IgD-negative memory B cell (primary cell): ENCODE measurements at regions not wholly inside any gene's neighbourhood (a gene's known extent, or its start where the extent isn't known, plus 50 kb on each side); places are given as distances from the start of the nearest gene placed in this dataset.
A peak's percentile ranks its signal among the peaks of the same experiment; 100 is the strongest.
"Not testable (repeated sequence)": the region's sequence is repeated elsewhere in the genome, so short reads cannot be mapped to it uniquely, and the experiment has no call there.

Experiments used
- H3K27ac Mint-ChIP-seq, 3 donors: one replicate each; pipeline ENCODE4 v1.8.0; 2020 to 2022; ENCODE audit warnings: mild to moderate bottlenecking in 3 of 3, mixed read lengths in 3 of 3, moderate library complexity in 1 of 3
- H3K27me3 Mint-ChIP-seq: one replicate; pipeline ENCODE4 v1.8.0; 2021; ENCODE audit warnings: mixed read lengths
- H3K36me3 Mint-ChIP-seq: one replicate; pipeline ENCODE4 v1.8.0; 2020; ENCODE audit warnings: mild to moderate bottlenecking, mixed read lengths
- H3K4me1 Mint-ChIP-seq, 3 donors: one replicate each; pipeline ENCODE4 v1.8.0; 2020 to 2022; ENCODE audit warnings: mixed read lengths in 3 of 3, mild to moderate bottlenecking in 1 of 3
- H3K4me3 Mint-ChIP-seq, 4 donors: one replicate each; pipeline ENCODE4 v1.8.0; 2020 to 2022; ENCODE audit warnings: mild to moderate bottlenecking in 4 of 4, mixed read lengths in 4 of 4, moderate library complexity in 3 of 4
- H3K9me3 Mint-ChIP-seq, 3 donors: one replicate each; pipeline ENCODE4 v1.8.0; 2020 to 2021; ENCODE audit warnings: mixed read lengths in 3 of 3, mild to moderate bottlenecking in 1 of 3

DNA sequence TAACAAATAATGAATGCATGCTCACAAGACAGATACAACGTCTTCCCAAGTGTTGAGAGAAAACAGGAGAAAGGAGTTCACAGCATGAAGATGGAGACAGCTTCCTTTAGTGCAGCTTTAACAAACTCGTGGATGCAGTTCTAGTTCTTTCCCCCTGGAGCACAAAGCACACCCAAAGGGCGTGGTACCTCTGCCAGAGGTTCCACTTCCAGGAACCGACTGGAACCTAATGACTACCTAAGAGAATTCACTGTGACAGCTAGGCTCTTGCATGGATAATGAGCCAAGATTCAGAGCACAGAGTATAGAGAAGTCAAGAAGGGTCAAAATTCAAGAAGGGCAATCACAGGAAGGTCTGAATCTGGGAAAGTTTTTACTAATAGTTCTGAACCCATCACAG is 673.2 kb downstream of the XPNPEP1 start:
- peaks cover 0 to 9% (median 1%) of the 10 kb centered on the region in 3 donors for H3K9me3 Mint-ChIP-seq
- no peak overlapping the region for H3K27ac Mint-ChIP-seq
- no peaks in the 10 kb centered on the region for H3K4me1 Mint-ChIP-seq
- H3K36me3 Mint-ChIP-seq, result no peaks in the 10 kb centered on the region
- H3K4me3 Mint-ChIP-seq, result no peak overlapping the region
- no peaks in the 10 kb centered on the region for H3K27me3 Mint-ChIP-seq

DNA sequence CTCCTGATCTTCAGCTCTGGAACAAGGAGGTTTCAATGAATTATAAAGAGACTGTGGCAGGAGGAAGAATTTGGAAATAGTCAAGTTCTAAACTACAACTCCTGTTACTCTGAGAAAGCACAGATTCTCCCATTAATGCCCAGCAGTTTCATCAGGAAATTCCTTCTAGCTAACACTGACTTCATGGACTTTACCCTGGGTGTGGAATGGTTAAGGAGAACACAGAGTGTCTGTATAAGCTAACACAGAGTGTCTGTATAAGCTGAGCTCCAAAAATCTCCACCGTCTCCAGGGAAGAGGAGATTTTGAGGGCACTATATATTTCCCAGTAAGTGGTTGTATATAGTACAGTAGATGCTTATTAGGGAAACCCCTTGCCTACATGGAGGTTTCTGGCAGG is 675.5 kb downstream of the XPNPEP1 start:
- Mint-ChIP-seq H3K27ac (no peak overlapping the region), H3K9me3 (peaks cover 1 to 5% (median 4%) of the 10 kb centered on the region in 3 donors), H3K27me3 (no peaks in the 10 kb centered on the region), H3K36me3 (no peaks in the 10 kb centered on the region), H3K4me1 (no peaks in the 10 kb centered on the region), H3K4me3 (no peak overlapping the region)

DNA sequence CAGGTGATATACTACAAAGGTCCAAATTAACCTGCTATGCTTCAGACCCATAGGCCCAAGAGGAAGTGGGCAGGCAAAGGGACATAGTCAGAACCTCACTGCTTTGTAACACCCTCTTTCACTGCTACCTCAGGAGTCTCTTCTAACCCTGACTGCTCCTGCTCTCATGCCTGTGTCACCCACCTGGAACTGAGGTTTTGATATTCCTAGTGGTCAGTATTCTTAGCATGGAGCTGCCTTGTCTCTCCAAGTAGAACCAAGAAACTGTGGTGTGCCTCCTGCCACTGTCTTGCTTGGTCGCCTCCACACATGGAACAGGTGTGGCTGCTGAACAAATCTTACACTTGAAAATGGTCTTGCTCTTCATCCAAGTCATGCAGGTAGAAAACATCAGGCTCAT is 677.5 kb downstream of the XPNPEP1 start:
- Mint-ChIP-seq H3K4me1 (no peaks in the 10 kb centered on the region), H3K9me3 (peaks cover 0 to 5% (median 4%) of the 10 kb centered on the region in 3 donors), H3K27me3 (no peaks in the 10 kb centered on the region), H3K27ac (no peak overlapping the region), H3K36me3 (no peaks in the 10 kb centered on the region), H3K4me3 (no peak overlapping the region)

DNA sequence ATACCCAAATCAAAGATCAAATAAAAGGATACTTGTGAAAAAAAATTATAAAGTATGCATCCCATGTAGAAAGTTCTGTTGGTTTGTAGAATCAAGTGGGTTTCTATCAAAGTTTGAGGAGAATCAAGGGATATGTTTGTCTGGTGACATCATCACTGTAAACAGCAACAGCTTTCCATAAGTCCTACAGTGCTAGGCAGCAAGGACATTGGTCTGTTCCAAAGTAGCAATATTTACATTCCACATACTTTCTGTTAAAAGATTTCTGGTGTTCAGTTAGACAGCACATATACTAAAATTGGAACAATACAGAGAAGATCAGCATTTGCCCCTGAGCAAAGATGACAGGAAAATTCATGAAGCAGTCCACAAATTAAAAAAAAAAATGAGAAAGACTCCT is 683.9 kb downstream of the XPNPEP1 start:
- Mint-ChIP-seq H3K9me3 (peaks cover 0 to 8% (median 2%) of the 10 kb centered on the region in 3 donors), H3K4me1 (no peaks in the 10 kb centered on the region), H3K27ac (no peak overlapping the region), H3K4me3 (no peak overlapping the region), H3K36me3 (no peaks in the 10 kb centered on the region), H3K27me3 (no peaks in the 10 kb centered on the region)

DNA sequence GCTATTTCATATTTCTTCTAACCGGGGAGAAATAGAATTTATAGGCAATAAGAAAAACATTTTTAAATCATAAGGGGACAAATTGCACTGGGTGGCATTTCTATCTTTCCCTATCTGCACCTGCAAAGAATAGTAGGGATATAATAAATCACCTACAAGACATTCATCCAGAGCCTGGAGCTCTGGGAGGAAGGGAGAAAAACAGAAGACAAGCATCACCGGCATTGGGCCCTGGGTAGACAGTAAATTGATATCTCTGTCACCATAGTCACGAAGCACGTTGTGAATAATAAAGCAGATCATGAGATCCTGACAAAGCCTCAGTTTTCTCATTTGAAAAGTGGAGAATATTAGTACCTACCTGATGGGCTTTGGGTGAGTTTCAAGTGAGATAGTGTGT is 685.6 kb downstream of the XPNPEP1 start:
- Mint-ChIP-seq H3K27me3 (no peaks in the 10 kb centered on the region), H3K4me3 (no peak overlapping the region), H3K27ac (no peak overlapping the region), H3K36me3 (no peaks in the 10 kb centered on the region), H3K4me1 (no peaks in the 10 kb centered on the region), H3K9me3 (peaks cover 0 to 3% (median 2%) of the 10 kb centered on the region in 3 donors)

DNA sequence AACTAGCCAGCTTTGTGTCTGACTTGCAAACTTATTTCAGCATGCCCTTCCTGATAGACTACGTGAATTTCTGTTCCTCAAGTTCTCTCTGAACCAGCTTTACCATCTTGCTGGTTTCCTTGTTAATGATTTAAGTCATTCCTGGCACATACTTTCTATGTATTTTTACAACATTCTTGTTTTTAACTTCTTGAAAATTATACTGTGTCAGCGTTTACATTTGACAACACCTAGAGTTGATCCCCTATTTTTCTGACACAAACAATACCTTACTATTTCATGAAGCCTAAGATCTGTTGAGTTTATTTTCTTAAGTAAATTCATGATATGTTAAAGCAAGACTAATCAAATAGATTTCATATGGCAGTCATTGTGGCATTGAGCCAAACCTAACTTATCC is 686.3 kb downstream of the XPNPEP1 start:
- Mint-ChIP-seq H3K4me1 (no peaks in the 10 kb centered on the region), H3K9me3 (peaks cover 0 to 3% (median 2%) of the 10 kb centered on the region in 3 donors), H3K36me3 (no peaks in the 10 kb centered on the region), H3K27ac (no peak overlapping the region), H3K27me3 (no peaks in the 10 kb centered on the region), H3K4me3 (no peak overlapping the region)

DNA sequence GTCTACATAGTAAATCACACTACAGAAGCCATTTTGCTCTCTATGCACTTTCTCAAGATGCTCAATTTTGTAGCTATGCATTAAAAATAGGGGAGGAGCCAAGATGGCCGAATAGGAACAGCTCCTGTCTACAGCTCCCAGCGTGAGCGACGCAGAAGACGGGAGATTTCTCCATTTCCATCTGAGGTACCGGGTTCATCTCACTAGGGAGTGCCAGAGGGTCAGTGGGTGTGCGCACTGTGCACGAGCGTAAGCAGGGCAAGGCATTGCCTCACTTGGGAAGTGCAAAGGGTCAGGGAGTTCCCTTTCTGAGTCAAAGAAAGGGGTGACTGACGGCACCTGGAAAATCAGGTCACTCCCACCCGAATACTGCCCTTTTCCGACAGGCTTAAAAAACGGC is 699.8 kb downstream of the XPNPEP1 start:
- H3K36me3 Mint-ChIP-seq, H3K27me3 Mint-ChIP-seq, H3K4me1 Mint-ChIP-seq, H3K9me3 Mint-ChIP-seq, H3K27ac Mint-ChIP-seq: not testable (repeated sequence)
- peak overlapping the region in 1 of 4 donors; percentile 47 for H3K4me3 Mint-ChIP-seq

DNA sequence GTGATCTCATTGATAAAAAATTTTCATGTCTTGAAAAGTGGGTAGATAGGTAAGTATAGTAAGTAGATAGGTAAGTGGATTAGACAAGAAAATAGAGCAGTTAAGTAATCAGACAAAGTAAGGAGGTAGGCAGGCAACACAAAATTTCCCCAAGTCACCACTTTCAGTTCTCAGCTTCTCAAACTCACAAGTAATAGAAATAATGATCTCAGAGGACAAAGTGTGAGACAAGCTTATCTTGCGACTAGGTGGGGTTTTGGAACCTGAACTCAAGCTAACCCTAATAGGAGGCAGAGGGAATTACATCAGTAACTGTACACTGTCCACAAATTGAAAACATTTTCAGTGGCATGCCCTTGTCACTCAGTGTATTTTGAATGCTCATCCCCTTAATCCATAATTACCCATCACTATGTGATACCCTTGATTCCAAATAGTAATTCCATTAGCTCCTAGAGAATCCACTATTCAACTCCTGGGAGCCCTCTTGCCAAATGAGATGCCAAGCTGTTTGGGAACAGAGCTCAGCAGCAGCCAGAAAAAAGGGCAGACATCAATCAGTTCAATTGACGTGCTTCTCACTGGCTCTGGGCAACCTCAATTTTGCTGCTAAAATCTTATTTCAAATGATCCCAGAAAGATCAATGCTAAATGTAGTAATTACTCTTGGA is 703.2 kb downstream of the XPNPEP1 start:
- Mint-ChIP-seq H3K27me3 (no peaks in the 10 kb centered on the region), H3K9me3 (no peaks in the 10 kb centered on the region), H3K27ac (no peak overlapping the region), H3K4me3 (no peak overlapping the region), H3K4me1 (no peaks in the 10 kb centered on the region), H3K36me3 (no peaks in the 10 kb centered on the region)

DNA sequence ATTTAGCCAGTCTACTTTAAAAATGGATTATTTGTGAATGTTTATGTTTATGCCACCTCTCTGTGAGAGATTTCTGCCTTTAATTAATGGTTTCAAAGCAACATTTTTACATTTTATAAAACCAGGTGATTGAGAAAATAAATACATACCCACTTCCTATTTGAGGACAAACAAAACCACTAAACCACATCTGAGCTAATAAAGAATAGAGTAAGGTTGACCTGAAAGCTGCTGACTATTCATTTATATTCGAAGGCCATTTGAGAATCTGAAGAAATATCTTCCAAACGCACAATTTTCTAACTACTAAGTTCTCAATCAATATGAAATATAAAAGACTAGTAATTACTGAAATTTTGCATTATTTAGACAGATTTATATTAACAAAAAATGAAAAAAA is 705.1 kb downstream of the XPNPEP1 start:
- Mint-ChIP-seq H3K9me3 (no peaks in the 10 kb centered on the region), H3K4me3 (no peak overlapping the region), H3K4me1 (no peaks in the 10 kb centered on the region), H3K27ac (no peak overlapping the region), H3K36me3 (no peaks in the 10 kb centered on the region), H3K27me3 (no peaks in the 10 kb centered on the region)

DNA sequence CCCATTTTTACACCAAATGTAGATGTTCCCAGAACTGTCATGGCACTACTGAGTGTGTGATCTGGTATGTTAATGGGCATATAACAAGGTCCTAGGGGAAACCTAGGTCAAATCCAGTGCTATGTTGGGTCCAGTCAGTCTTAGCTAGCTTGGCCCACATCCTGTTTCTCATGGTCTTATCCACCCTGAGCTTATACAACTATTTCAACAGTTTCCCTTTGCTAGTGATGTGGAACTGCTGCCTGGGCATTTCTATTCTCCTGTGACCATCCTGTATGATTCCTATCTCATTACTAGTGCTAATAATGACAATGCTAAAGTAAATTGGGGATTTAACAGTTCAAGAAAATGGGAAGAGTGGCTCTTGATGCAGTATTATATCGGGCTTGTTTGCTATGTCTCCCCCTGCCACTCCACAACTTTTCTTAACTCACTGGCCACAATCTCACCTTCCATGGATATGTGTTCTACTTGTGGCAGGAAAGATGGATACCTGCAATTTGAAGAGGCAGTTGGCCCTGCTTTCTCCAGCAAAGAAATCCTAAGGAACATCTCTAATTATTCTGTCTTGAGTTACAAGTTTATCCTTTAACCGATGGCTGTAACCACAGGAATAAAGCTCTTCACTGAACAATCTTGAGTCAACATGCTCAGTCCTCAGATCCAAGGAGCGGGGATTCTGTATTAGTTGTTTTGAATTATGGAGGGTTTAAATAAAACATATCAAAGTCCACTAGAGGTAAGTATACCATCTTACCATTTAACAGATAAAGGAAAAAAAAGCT is 707.8 kb downstream of the XPNPEP1 start:
- H3K27me3 Mint-ChIP-seq, result no peaks in the 10 kb centered on the region
- no peaks in the 10 kb centered on the region for H3K4me1 Mint-ChIP-seq
- no peak overlapping the region for H3K27ac Mint-ChIP-seq
- no peaks in the 10 kb centered on the region for H3K36me3 Mint-ChIP-seq
- H3K9me3 Mint-ChIP-seq, result peaks cover 0 to 2% (median 0%) of the 10 kb centered on the region in 3 donors
- H3K4me3 Mint-ChIP-seq, result no peak overlapping the region

DNA sequence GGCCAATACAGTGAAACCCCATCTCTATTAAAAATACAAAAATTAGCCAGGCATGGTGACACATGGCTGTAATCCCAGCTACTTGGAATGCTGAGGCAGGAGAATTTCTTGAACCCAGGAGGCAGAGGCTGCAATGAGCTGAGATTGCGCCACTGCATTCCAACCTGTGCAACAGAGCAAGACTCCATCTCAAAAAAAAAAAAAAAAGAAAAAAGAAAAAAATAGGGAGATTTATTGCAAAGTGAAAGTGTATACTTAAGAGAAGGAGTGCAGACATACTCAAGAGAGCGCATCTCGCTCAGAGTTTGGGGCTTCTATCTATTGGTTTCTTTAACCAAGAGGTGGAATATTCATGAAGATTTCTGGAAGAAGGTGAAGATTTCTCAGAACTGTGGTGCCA is 708.4 kb downstream of the XPNPEP1 start:
- not testable (repeated sequence) for H3K27ac Mint-ChIP-seq, H3K4me3 Mint-ChIP-seq, H3K4me1 Mint-ChIP-seq, H3K9me3 Mint-ChIP-seq, H3K27me3 Mint-ChIP-seq, H3K36me3 Mint-ChIP-seq

DNA sequence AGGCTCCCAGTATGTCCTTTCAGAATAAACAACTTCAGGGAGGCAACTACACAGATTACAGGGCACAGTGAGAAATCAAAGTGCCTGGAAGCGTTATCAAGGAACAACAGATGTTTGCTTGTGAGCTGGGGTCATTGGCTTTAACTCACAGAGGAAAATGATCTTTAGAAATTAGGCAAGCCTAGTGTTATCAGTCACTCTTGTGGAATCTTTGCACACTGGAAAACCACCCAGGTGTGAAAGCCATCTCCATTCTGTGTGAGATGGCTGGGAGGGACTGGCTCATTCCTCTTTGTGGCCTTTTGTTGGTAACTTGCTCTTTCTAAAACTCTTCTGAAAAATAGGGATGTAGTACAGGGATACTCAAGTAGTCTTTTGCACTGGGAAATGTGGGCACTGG is 716.0 kb downstream of the XPNPEP1 start:
- H3K9me3 Mint-ChIP-seq, result peaks cover 0 to 3% (median 2%) of the 10 kb centered on the region in 3 donors
- no peak overlapping the region for H3K27ac Mint-ChIP-seq
- no peak overlapping the region for H3K4me3 Mint-ChIP-seq
- no peaks in the 10 kb centered on the region for H3K36me3 Mint-ChIP-seq
- no peaks in the 10 kb centered on the region for H3K4me1 Mint-ChIP-seq
- no peaks in the 10 kb centered on the region for H3K27me3 Mint-ChIP-seq

DNA sequence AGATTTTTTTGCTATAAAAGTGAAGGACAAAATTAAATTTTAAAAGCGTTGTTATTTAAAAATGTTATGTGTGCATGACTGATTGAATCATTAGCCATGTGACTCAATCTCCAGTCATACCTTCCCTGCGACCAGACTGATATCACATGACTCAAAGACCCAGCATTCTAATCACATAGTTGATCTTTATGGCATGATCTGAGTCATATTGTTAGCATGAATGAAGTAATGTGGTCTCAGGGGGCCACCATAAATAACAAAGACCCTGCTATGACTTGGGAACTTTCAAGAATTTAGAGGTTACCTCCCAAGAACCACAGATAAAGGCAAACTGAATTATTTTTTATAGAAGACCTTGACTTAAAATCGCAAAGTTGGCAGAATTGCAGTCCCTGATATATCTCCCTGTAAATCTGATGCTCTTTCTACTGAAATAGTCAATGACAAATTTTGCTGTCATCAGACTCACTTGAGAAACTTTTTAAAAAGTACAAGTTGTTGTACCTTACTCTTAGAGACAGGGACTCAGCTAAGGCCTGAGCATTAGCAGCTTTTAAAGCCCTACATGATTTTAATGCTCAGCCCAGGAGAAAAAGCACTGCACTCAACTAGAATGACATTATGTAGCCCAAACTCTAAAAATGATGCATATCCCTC is 717.3 kb downstream of the XPNPEP1 start:
- Mint-ChIP-seq H3K4me1 (no peaks in the 10 kb centered on the region), H3K4me3 (no peak overlapping the region), H3K27me3 (no peaks in the 10 kb centered on the region), H3K9me3 (peaks cover 0 to 3% (median 2%) of the 10 kb centered on the region in 3 donors), H3K36me3 (no peaks in the 10 kb centered on the region), H3K27ac (no peak overlapping the region)

DNA sequence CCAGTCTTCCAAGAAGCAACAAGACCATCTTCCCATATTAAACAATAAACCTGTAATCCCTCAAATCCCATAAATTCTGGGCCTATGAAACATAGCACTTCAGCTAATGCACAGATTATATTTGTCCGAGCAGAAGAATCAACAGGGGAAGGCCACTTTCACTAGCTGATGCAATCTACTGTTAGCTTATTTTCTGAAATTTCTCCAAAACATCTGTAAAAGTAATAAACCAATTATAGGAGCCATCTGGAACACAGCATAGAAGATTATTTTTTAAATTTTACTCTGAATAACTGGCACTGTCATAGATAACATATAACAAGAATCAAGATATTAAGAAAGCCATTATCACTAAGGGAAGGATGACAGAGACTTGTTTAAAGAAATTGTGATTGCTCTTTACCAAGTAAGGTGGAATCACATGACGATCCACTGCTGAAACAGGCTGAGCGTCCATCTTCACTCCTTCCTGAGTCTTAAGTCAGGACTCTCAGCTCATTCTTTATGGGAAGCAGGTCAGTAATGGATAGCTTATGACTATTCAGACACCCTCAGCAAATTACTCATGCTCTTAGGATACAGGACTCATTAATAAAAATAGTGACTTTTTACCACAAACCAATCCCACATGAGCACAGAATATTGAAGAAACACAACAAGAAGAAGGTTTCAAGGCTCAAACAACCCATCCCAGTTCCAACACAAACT is 719.5 kb downstream of the XPNPEP1 start:
- Mint-ChIP-seq H3K4me1 (no peaks in the 10 kb centered on the region), H3K4me3 (no peak overlapping the region), H3K27me3 (no peaks in the 10 kb centered on the region), H3K9me3 (peaks cover 0 to 3% (median 0%) of the 10 kb centered on the region in 3 donors), H3K27ac (no peak overlapping the region), H3K36me3 (no peaks in the 10 kb centered on the region)

DNA sequence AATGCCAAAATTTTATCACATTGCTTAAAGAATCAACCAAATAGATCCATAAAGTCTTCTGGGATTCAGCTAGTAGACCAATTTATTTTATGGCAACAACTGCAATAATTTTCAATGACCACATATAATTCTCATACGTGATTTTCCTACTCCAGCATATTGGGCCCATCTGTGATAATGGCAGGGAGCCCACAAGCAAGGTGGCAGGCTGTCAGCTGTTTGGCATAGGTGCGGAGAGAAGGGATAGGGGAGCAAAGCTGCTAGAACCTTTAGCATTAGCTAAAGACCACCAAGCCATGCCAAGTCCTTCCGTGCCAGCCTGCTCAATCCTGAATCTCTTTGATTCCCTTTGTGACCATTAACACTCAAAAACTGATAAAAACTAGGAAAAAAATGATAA is 721.2 kb downstream of the XPNPEP1 start:
- Mint-ChIP-seq H3K27ac (no peak overlapping the region), H3K4me3 (no peak overlapping the region), H3K9me3 (peaks cover 0 to 3% (median 0%) of the 10 kb centered on the region in 3 donors), H3K36me3 (peaks cover 2% of the 10 kb centered on the region), H3K27me3 (no peaks in the 10 kb centered on the region), H3K4me1 (no peaks in the 10 kb centered on the region)
